MCF 10A (cell line): ENCODE measurements at regions not wholly inside any gene's neighbourhood (a gene's known extent, or its start where the extent isn't known, plus 50 kb on each side); places are given as distances from the start of the nearest gene placed in this dataset.
"Not testable (repeated sequence)": the region's sequence is repeated elsewhere in the genome, so short reads cannot be mapped to it uniquely, and the experiment has no call there.

ENCODE experiments used
- BruUV-seq: library from RNA; stranded (reverse); fragments of 400-500 nt; replicated peaks from 2 replicates; lab custom pipeline; 2021; lab: Mats Ljungman, UMichigan
- CTCF ChIA-PET: fragments of 300-600 bp; sonication (Branson Sonifier 250); formaldehyde crosslinking; extraction: SDS; loops from one replicate; lab custom pipeline; 2021; ENCODE audit warnings: antibody characterized with exemption, inconsistent platforms; lab: Yijun Ruan, JAX
- POLR2A ChIA-PET: fragments of 300-600, 350-650 bp; sonication (Branson Sonifier 250); formaldehyde crosslinking; extraction: SDS; loops from one replicate; lab custom pipeline; 2020; ENCODE audit warnings: antibody characterized with exemption, inconsistent platforms; lab: Yijun Ruan, JAX
- DNase-seq: peaks from one replicate; pipeline ENCODE4 v3.0.0-alpha.2; 2018; ENCODE audit not compliant: unreplicated experiment
- H3K27ac Mint-ChIP-seq: one replicate; pipeline ENCODE4 v1.8.0; 2022; ENCODE audit warnings: mild to moderate bottlenecking, low read depth, mixed read lengths; ENCODE audit not compliant: unreplicated experiment
- H3K27me3 Mint-ChIP-seq: one replicate; pipeline ENCODE4 v1.8.0; 2022; ENCODE audit warnings: mixed read lengths; ENCODE audit not compliant: insufficient read depth, unreplicated experiment
- H3K36me3 Mint-ChIP-seq: one replicate; pipeline ENCODE4 v1.8.0; 2022; ENCODE audit warnings: mild to moderate bottlenecking, moderate library complexity, mixed read lengths; ENCODE audit not compliant: insufficient read depth, unreplicated experiment
- H3K4me1 Mint-ChIP-seq: one replicate; pipeline ENCODE4 v1.8.0; 2022; ENCODE audit warnings: mixed read lengths; ENCODE audit not compliant: insufficient read depth, unreplicated experiment
- H3K4me3 Mint-ChIP-seq: one replicate; pipeline ENCODE4 v1.8.0; 2022; ENCODE audit warnings: mild to moderate bottlenecking, moderate library complexity, mixed read lengths; ENCODE audit not compliant: unreplicated experiment
- H3K9me3 Mint-ChIP-seq: one replicate; pipeline ENCODE4 v1.8.0; 2022; ENCODE audit warnings: mixed read lengths; ENCODE audit not compliant: unreplicated experiment
- intact Hi-C: fragments of 100-400 bp; cut with micrococcal nuclease; formaldehyde crosslinking; loops from 2 replicates; pipeline ENCODE4 v1.14.1; 2022
- TF ChIP-seq, protein P1 (sequence below): fragments of 200-600 bp; IDR thresholded peaks from one replicate; pipeline ENCODE4 v1.8.0; 2022; ENCODE audit warnings: antibody characterized with exemption, mild to moderate bottlenecking; ENCODE audit not compliant: unreplicated experiment

GRCh38 chrX:94288325-94288724, 614.3 kb downstream of the FAM133A start:
- intact Hi-C loops, result loop anchor here (1.0 to 5.0 kb wide), 3 partner anchors 181 to 414 kb away; no protein-coding TSS in a partner anchor
- CTCF ChIA-PET, result interaction anchor here (0.5 to 1.6 kb wide), 7 partner anchors 14 to 419 kb away, joined by 3 to 10 read pairs (median 3); no protein-coding TSS in a partner anchor
- Mint-ChIP-seq H3K27ac (no peak overlapping the region), H3K36me3 (no peaks in the 10 kb centered on the region), H3K9me3 (no peaks in the 10 kb centered on the region), H3K4me3 (no peak overlapping the region), H3K4me1 (no peaks in the 10 kb centered on the region), H3K27me3 (peaks cover 26% of the 10 kb centered on the region)
- POLR2A ChIA-PET, result no interaction called here
- TF ChIP-seq, protein P1, sequence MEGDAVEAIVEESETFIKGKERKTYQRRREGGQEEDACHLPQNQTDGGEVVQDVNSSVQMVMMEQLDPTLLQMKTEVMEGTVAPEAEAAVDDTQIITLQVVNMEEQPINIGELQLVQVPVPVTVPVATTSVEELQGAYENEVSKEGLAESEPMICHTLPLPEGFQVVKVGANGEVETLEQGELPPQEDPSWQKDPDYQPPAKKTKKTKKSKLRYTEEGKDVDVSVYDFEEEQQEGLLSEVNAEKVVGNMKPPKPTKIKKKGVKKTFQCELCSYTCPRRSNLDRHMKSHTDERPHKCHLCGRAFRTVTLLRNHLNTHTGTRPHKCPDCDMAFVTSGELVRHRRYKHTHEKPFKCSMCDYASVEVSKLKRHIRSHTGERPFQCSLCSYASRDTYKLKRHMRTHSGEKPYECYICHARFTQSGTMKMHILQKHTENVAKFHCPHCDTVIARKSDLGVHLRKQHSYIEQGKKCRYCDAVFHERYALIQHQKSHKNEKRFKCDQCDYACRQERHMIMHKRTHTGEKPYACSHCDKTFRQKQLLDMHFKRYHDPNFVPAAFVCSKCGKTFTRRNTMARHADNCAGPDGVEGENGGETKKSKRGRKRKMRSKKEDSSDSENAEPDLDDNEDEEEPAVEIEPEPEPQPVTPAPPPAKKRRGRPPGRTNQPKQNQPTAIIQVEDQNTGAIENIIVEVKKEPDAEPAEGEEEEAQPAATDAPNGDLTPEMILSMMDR, result peak; percentile 42
- BruUV-seq, result no TSS peak
- peak; percentile 12 for DNase-seq

- ChIA-PET CTCF (interaction anchor here (0.8 to 1.6 kb wide), 4 partner anchors 344 to 1937 kb away, joined by 3 to 7 read pairs (median 3); no protein-coding TSS in a partner anchor), POLR2A (no interaction called here)
- Mint-ChIP-seq H3K4me1 (no peaks in the 10 kb centered on the region), H3K9me3 (no peaks in the 10 kb centered on the region), H3K4me3 (no peak overlapping the region), H3K27me3 (peaks cover 26% of the 10 kb centered on the region), H3K36me3 (no peaks in the 10 kb centered on the region), H3K27ac (no peak overlapping the region)
- intact Hi-C loops, result loop anchor here (1.0 to 5.0 kb wide), 3 partner anchors 182 to 415 kb away; no protein-coding TSS in a partner anchor
- DNase-seq, result no peak
- TF ChIP-seq, protein P1, result no peak
- no TSS peak for BruUV-seq
These were observed 615.0 kb downstream of the FAM133A start for GRCh38 chrX:94288972-94289371.

DNA sequence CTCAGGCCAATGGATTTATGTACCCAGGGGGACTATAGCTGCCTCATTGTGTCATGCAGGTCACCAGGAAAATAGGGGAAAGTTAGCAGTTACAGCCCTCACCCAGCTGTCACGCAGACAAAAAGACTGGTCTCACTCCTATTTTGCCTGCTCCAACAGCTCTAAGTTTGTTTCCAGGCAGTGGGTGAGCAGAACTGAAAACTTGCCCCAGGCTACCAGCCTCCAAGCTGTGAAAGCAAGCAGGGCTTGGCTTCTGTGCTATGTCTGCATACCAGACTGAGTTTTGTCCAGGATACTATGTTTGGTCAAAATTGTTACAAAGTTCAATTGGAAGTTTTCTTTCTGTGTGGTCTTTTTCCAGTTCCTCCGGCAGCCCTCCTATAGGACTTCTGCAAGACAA, 628.4 kb downstream of the FAM133A start:
- Mint-ChIP-seq H3K4me3 (no peak overlapping the region), H3K9me3 (peaks cover 13% of the 10 kb centered on the region), H3K27ac (no peak overlapping the region), H3K4me1 (no peaks in the 10 kb centered on the region), H3K36me3 (peaks cover 5% of the 10 kb centered on the region), H3K27me3 (peaks cover 47% of the 10 kb centered on the region)
- POLR2A ChIA-PET, result no interaction called here
- intact Hi-C loops, result no loop called here
- no TSS peak for BruUV-seq
- TF ChIP-seq, protein P1, result no peak
- CTCF ChIA-PET, result interaction anchor here (1.7 kb wide), 1 partner anchor 15 kb away, joined by 3 read pairs; no protein-coding TSS in a partner anchor
- DNase-seq, result no peak

DNA sequence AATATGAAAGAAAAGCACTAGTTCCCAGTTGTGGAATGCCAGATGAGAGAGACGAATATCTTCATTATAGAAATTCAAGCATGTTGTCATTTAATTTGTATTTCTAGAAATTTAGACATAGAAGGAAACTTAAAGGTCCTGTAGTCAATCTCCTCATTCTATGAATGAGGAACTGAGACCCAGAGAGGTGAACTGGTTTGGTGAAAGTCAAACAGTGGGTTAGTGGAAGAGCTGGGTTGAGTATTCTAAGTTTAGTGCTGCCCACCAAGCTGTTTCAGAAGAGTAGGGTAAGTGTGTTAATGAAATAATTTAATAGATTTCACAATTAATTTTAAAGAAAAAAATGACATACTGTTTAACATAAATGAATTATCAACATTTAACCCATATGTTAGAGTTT, 655.2 kb downstream of the FAM133A start:
- Mint-ChIP-seq H3K36me3 (no peaks in the 10 kb centered on the region), H3K27ac (no peak overlapping the region), H3K4me1 (no peaks in the 10 kb centered on the region), H3K9me3 (no peaks in the 10 kb centered on the region), H3K27me3 (peaks cover 22% of the 10 kb centered on the region), H3K4me3 (no peak overlapping the region)
- ChIA-PET POLR2A (no interaction called here), CTCF (no interaction called here)
- TF ChIP-seq, protein P1, result no peak
- BruUV-seq, result no TSS peak
- no peak for DNase-seq
- intact Hi-C loops, result no loop called here

DNA sequence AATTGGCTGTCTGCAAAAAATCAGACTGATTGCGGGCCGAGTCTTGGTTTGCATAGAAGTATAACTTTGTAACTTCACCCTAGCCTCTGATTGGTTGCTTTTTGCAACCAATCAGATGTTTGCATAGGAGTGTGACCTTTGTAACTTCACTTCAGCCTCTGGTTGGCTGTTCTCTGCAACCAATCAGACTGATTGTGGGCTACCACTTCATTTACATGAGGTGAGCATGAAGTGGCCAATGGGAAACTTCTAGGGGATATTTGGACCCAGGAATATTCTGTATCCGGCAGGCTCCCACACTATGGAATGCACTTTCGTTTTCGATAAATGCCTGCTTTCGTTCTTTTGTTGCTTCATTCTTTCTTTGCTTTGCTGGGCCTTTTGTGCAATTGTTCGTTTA, 667.7 kb downstream of the FAM133A start:
- BruUV-seq, CTCF ChIA-PET, H3K4me1 Mint-ChIP-seq, H3K9me3 Mint-ChIP-seq, H3K36me3 Mint-ChIP-seq, H3K27me3 Mint-ChIP-seq, H3K4me3 Mint-ChIP-seq, intact Hi-C loops, H3K27ac Mint-ChIP-seq, DNase-seq: not testable (repeated sequence)
- POLR2A ChIA-PET, result interaction anchor here (0.7 kb wide), 1 partner anchor 636 kb away, joined by 5 read pairs; no protein-coding TSS in a partner anchor
